GM19452 (cell line): ENCODE measurements at regions not wholly inside any gene's neighbourhood (a gene's known extent, or its start where the extent isn't known, plus 50 kb on each side); places are given as distances from the start of the nearest gene placed in this dataset.
"Not testable (repeated sequence)": the region's sequence is repeated elsewhere in the genome, so short reads cannot be mapped to it uniquely, and the experiment has no call there.

Source experiments
- ATAC-seq: cut with Tn5 transposase; IDR thresholded peaks from one replicate; pipeline ENCODE4 v1.9.1; 2021; ENCODE audit not compliant: unreplicated experiment

DNA sequence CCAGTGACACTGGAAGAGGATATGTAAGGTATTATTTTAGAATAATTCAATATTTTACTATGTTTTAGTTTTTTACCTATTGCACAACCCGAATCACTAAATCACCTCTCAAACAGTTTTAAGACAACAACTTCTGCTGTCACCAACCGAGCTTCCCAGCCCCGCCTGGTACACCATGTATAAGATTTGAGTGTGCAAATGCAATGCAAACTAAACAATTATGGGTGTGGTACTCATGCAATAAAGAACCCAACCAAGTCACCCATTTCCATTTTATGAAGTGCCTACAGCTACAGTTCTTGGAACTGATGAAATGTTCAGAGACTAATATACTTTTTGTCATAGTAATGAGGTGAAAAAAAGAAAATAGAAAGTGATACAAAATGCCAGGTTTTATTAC, 256.2 kb downstream of the TAFA4 start:
- no peak for ATAC-seq

DNA sequence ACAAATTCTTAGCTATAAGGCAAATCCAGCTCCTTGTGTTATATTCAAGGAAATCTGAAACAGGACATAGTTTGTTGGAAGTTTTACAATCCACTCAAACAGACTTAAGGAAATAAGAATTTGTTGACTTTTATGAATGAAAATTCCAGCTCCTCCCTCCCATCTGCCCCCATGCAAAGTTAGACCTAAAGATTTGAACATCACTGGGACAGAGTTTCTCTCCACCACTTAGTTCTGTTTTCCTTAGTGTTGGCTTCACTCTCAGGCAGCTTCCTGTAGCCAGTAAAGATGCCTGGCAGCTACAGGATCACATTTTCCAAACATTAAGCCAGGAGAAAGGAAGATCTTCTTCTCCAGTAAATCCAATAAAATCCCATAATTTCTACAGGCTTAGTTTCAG, 265.0 kb downstream of the TAFA4 start:
- no peak for ATAC-seq

DNA sequence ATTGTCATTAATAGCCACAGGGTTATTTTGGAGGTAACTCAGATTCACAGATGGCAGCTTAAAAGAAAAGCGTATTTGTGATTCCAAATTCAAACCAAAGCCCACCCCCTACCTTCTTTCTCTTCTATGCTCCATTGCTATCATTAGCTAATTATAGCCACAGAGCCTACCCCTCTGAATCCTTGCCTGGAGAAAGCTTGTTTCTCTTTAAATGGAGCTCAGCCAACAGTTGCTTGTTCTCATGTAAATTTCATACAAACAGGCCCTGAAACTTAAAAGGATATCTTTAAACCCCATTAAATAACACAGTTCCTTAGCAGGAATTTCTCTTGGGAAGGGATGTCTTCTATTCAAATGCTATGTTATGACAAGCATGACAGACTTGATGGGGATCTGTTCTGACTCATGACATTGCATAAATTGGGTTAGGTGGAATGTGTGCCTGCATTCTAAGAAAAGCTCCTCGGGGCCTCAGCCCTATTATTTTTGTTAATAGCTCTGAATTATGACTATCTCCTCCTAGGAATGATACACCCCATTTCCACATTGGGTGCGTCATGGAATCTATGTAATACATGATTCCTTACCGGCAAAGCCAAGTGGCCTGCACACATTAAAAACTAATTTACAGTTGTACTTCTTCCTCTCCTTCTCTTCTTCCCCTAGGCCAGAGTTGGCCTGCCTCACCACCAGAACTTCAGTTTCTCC, 265.8 kb downstream of the TAFA4 start:
- ATAC-seq, result no peak

DNA sequence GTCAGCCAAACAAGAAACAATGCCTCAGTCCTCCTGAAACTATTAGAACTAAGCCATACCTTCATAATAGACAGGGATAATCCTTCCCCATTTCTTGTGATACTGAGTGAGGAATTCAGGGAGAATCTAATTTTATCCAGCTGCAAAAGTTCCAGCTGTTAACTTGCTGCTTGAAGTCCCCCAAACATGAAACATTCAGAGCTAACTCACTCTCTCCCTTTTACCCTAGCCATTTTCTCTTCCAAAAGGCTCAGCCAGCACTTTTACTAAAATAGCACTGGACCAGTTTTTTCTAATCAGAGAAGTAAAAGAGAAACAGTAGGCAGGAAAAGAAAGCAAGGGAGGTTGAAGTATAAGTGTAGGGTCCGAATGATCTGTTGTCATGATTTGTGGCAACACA, 268.1 kb downstream of the TAFA4 start:
- no peak for ATAC-seq

DNA sequence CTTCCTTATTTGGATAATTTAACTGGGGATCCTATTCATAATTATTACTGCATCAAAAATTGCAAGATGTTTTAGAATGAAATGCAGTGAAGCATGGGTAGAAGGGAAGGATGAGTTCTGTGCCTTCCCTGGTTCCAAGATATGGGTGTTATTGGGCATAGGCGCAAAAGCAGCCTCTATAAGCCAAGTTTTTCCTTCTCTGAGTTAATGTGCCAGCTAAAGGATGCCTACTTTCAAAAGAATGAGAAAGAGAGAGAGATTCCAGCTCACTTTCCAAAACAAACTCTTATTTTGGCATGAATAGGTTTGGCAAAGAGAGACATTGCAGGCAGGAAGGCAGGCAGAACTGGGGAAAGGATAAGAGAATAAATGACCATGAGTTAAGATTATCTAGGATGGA, 270.2 kb downstream of the TAFA4 start:
- ATAC-seq, result no peak

DNA sequence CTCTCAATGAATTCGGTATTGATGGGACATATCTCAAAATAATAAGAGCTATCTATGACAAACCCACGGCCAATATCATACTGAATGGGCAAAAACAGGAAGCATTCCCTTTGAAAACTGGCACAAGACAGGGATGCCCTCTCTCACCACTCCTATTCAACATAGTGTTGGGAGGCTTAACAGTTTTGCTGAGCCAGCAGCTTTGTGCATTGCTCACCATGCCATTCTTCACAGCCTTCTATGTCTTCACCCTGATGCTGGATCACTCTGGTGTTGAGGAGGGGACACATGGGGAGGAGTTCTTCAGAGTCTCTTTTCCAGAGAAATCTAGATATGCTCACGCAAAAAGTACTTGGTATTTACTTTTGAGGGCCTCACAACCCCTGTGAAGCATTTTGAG, 281.7 kb downstream of the TAFA4 start:
- not testable (repeated sequence) for ATAC-seq

DNA sequence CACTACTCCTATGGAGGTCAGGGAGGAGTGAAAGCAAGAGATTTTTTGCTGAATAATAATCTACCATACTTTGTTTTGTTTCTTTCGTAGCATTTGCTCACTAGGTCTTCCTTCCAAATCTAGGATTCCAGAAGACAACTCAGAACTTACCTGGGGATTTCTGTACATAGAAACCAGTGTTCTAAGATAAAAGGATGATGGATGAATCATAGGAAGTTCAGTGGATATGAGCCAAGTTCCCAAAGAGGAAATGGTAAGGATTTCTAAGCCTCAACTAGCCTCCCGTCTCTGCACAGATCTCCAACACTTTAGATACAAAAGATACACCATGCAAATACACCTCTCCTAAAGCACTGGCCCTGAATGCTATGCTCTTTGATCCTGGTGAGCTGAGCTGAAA, 283.9 kb downstream of the TAFA4 start:
- ATAC-seq, result no peak

DNA sequence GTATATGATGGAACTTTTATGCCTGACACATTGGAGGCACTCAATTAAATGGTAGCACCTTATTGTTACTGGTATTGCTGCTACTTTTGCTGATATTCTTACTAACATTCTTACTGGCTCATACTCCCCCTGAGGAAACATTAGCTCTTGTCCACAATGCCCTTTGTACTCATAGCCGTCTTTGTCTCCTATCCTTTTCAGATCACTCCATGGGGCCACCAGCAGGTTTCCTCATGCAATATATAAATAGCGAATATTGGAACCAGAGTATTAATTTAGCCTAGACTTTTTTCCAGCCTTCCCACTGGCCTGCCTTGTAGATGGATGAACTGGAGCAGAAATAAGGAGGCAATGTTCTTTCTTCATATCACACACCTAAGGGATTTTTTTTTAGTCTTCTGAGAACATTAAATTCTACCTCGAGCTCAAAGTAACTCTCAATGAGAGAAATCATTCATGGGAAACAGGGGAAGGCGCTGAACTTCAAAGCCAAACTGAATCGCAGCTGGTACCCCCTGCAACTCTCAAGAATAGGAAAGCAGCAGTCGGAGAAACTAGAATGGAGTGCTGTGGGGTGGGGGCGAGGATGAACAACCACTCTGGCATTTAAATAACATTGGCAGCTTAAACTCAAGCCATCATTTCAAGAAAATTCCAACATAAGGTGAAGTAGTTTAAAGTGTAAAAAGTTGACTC, 300.3 kb downstream of the TAFA4 start:
- no peak for ATAC-seq

DNA sequence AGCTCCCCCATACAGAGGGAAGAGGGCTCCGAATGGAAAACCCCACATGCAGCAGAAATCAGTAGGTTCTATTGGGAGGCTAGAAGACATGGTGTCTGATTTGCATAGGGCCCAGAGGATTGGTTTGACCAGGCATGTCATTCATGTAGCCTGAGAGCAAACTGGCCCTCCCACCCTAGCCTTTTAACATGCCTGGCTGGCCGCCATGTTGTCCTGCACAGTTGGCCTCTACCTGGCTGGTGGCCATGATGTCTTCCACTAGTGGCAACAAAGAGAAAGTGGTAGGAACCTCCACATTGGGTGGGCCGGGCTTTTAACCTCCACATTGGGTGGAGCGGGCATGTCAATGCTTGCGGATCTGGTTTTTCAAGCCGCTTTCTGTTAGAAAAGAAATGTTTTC, 312.1 kb downstream of the TAFA4 start:
- ATAC-seq, result no peak

DNA sequence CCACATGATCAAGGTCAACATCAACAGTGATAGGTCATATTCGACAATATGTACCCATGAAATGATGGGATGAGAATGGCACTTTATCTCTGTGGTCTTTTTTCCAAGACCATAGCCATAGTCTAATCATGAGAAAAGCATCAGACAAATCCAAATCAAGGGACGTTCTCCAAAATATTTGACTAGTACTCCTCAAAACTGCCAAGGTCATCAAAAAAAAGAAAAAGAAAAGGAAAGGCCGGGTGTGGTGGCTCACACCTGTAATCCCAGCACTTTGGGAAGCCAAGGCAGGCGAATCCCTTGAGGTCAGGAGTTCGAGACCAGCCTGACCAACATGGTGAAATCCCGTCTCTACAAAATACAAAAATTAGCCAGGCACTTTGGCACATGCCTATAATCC, 318.3 kb downstream of the TAFA4 start:
- no peak for ATAC-seq

DNA sequence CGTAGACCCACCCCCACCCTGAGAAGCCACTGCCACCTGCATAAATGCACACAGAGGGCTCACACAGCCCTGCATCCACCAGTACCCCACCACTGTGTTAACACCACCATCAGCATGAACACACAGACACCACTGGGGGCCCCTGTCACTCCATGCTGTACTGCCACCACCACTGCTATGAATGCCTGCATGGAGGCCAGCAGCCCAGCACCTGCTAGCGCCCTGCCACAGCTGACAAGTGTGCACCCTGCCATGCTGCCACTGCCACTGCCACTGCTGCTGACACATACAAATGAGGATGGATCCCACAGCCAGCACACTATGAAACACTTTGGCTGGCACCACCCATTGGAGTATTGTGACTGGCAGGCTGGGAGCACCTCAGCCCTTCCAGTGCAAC, 361.0 kb downstream of the TAFA4 start:
- no peak for ATAC-seq

DNA sequence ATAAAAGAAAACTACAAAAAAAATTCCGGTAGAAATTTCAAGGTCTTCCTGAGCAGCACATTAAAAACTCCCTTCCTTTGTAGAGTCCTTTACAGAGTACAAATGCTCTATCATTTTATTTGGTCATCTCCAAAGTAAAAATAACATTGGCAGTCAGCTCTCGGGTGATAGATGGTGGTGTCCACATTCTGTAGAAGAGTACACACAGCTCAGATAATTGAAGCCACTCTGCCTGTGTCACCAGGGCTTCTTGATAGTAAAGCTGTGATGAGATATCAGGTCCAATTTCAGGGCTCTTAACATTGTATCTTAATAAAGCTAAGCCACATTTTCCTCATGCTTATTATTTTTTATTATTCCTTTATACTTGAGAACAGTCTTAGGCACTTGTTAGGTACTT, 371.6 kb downstream of the TAFA4 start:
- no peak for ATAC-seq

DNA sequence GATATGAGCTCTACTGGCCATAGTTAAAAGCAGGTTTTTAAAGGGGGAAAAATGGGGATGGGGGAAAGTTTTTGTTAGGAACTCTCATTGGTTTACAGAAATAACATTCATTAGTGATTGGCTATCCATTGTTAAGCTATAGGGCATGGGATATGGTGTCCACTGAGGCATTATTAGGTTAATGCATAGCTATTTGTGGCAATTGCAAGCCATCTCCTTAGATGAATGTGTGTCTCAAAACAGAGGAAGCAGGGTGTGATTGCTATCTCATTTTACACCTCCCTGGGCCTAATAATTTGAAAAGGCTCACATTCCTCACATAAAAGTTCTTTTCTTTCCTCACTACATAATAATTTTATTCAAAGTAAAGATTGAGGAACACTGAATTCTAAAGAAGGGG, 396.6 kb downstream of the TAFA4 start:
- ATAC-seq, result no peak

DNA sequence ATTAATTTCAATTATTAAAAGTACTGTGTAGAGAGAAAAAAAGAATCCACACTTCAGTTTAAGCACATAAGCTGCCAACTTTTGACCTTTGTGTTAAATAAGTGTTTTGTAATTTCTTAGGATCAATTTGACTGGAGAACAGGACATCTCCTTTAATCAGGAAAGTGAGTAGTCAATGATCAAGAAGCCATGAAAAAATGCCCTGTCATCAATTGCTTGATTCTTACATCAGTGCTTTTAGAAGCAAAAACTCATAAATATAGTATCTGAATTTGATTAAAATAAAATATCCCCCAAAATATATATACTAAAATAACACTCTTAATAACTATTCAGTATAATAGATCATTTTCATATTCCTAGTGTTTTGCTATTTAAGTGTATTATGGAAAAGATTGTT, 409.0 kb downstream of the TAFA4 start:
- no peak for ATAC-seq

DNA sequence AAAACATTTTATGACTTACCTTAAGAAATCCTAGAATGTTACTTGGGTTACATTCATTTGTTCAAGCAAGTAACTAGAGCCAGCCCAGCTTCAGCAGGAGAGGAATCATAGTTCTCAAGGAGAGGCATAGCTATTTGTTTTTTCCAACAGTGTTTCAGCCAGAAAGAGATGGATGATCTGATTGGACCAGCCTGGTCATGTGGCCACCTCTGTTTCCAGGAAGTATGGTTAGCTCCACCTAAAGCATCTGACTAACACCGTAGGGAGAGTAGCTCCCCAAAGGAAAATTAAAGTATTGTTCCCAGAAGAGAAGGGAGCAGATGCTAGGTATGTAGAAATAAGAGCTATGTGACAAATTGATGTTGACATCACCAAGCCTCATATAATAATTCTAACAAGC, 417.1 kb downstream of the TAFA4 start:
- no peak for ATAC-seq

DNA sequence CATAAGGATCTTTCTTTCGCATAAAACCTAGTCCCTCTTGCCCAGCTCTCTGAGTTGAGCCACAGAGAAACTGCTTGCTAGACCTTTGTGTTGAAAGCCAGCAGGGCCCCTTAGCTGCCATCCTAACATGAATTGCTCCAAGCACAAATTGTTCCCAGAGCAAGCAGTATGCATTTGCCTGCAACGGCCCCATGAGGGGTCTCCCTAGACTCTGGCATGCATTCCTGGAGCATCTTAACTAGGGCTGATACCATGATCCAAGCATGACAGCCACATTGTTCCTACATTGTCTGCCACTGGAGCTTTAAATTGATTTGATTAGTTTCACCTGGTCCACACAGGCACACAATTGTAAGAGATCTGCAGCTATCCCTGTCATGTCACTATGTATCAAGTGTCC, 428.1 kb downstream of the TAFA4 start:
- ATAC-seq, result no peak

DNA sequence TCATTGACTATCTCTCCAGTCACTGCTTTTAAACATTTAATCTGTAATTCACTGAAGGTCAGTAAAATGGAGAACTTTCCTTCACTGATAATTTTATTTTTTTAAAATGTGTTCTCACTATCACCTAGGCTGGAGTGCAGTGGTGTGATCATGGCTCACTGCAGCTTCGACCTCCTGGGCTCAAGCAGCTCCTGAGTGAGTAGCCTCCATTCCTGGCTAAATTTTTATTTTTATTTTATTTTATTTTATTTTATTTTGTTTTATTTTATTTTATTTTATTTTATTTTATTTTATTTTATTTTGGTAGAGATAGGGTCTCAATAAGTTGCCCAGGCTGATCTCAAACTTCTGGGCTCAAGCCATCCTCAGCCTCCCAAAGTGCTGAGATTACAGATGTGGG, 446.5 kb downstream of the TAFA4 start:
- not testable (repeated sequence) for ATAC-seq

DNA sequence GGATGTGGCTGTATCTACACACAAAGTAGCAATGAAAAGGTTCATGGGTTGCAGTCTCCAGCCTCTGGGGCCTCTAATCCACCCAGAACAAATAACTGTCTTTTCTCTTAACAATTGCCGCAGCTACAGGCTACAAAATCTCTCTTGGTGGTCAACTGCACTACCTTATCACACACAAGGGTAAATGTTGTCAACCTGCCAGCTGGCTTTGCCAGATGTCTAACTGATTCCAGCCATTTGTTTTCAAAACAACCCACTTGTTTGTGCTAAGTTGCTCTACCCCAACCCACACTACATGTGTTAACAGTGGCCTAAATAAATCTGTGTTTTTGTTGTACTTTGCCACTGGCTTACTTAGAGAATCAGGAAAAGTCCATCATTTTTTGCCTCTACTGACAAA, 447.3 kb downstream of the TAFA4 start:
- ATAC-seq, result no peak

DNA sequence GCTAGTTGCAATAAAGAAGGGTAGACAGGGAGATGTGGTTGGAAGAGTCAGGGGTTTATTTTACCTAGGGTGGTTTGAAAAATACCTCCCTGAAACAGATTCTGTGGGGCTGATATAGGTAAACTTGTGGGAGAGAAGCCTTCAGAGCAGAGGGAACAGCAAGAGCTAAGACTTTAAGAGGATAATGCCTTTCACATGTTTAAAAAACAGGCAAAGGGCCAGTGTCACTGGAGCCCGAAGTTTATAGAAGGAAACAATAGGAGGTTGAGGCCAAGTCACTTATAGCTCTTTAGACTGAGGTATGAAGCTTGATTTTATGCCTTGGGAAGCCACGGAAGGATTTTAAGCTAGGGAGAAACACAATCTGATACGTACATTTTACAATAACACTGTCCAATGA, 448.7 kb downstream of the TAFA4 start:
- no peak for ATAC-seq

DNA sequence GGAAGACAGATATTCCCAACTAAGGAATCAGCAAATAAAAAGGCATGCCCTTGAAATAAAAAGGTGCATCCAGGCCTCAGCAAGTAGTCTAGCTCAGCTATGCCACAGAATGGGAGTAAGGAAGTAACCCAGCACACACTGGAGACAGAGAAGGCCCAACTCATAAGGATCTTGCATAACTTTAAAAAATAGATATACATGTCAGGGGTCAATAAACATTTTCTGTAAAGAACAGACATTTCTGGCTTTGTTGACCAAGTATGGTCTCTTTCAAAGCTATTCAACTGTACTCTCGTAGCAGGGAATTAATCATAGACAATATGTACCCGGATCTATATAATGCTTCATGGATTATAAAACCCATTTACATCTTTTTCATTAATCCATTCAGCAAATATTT, 449.3 kb downstream of the TAFA4 start:
- ATAC-seq, result no peak

DNA sequence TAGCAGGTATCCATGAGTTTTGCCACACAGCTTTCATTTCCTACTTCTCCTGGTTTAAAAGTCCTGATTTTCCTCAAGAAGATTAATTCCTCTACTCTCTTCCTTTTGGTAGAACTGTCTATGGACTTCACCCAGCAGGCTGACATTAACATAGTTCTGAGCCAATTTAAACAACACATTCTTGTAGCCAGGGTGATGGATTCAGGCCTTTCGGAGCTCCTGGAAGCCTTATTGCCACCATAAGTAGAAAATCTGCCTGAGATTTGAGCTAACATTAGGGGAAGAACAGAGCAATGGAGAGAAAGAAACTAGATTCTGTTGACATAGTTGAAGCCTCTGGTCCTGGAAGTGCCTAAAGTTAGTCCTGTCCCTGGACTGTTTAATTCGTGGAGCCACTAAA, 449.8 kb downstream of the TAFA4 start:
- no peak for ATAC-seq

DNA sequence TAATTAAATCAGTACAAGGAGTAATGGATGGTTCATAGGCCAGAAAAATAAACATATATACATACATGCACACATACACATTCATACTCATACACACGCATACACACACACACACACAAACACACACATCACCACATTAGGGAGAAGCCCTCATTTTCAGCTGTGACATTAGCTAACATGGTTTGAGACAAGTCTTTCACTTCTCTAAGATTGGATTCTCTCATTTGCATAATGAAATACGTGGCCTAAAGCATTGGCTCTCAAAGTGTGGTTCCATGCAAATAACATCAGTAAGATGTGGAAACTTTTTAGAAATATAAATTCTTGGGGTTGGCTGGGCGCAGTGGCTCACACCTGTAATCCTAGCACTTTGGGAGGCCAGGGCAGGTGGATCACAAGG, 452.6 kb downstream of the TAFA4 start:
- no peak for ATAC-seq
